Esophagus mucosa (tissue), 1 donor: ENCODE measurements at regions not wholly inside any gene's neighbourhood (a gene's known extent, or its start where the extent isn't known, plus 50 kb on each side); places are given as distances from the start of the nearest gene placed in this dataset.

Experiments
- ATAC-seq: fragments of 200-7000 bp; cut with Tn5 transposase; one replicate; pipeline ENCODE4 v1.9.1; 2020
- donor health status: DM: yes; HTN: yes; CAD: no.

DNA sequence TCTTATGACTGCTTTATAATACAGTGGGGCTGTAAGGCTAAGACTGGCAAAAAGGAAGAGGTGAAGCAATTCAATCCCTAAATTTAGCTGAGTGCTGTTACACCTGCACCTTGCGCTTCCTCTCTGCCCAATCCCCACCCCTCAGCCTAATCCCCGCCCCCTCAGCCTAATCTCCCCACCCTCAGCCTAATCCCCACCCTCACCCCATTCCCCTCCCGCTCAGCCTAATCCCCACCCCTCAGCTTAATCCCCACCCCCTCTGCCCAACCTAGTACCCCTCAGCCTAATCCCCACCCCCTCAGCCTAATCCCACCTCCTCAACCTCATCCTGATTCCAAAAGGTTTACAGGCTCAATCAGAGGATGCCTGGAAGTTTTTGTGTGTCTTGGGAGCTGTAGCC, 155.5 kb downstream of the PMP22 start:
- no peak for ATAC-seq

DNA sequence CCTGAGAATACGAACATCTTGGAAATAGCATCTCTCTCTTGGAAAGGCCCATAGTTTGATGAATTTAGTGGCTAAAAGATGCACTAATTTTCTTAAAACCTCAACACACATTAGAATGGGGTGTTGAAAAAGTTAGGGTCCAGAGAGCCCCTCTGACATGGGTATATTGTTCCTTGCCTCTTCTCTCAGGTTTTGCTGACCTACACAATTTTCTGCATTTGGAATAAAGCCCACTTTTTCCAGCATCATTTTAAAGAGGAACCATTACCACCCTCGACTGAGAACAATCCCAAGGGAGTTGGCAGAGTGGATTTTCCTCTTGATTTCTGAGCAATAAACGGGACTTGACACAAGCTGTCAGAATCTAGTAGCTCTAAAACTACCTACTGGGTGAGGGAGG, 156.1 kb downstream of the PMP22 start:
- no peak for ATAC-seq

- peak; percentile 86 for ATAC-seq
Observed at GRCh38 chr17:15106540-15106939, 158.6 kb downstream of the PMP22 start.

DNA sequence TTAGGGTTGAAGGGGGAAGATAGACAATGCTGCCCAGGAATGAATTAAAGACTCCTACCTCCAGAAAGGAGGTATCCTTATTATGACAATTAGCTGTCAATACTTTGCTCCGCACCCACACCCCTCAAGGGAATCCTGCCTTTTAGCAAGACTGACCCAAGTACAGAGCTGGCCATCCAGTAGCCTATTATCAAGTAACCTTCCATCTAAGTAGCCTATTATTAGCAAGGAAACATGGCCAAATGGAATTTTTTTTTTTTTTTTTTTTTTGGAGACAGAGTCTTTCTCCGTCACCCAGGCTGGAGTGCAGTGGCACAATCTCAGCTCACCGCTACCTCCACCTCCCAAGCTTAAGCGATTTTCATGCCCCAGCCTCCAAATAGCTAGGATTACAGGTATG, 161.3 kb downstream of the PMP22 start:
- no peak for ATAC-seq

GRCh38 chr17:15101175-15101574, 164.0 kb downstream of the PMP22 start:
- no peak for ATAC-seq

DNA sequence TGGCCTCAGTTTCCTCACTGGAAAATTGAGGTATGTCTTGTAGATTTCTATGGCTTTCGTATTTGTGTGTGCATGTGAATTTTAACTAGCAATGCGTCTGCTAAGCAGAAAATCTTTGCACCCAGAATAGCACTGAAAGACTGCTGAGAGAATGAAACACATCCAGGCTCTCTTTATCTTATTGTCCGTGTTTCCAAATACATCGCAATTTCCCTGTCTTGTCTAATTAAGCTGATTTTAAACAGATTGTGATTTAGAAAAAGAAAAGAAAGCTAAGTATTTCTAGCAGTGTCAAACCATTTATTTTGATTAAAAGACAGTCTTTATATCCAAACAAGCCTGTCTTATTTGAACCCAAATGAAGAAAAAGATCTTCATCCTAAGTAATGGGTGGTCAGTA, 168.6 kb downstream of the PMP22 start:
- ATAC-seq: no peak

GRCh38 chr17:15095935-15096334, 169.2 kb downstream of the PMP22 start:
- ATAC-seq: no peak

DNA sequence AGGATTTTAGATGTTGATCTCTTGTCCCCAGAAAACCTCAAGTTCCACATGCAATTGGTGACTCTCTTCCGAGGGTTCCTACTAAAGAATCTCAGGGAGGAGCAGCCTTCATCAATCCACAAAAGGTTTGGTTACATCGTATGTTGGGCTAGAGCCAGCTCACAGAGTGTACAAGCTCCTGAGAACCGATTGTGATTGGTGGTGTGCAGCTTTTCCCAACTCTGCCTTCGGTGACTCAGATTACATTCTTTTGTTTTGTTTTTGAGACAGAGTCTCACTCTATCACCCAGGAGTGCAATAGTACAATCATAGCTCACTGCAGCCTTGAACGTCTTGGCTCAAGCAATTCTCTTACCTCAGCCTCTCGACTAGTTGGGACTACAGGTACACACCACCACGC, 172.4 kb downstream of the PMP22 start:
- peak; percentile 56 for ATAC-seq

DNA sequence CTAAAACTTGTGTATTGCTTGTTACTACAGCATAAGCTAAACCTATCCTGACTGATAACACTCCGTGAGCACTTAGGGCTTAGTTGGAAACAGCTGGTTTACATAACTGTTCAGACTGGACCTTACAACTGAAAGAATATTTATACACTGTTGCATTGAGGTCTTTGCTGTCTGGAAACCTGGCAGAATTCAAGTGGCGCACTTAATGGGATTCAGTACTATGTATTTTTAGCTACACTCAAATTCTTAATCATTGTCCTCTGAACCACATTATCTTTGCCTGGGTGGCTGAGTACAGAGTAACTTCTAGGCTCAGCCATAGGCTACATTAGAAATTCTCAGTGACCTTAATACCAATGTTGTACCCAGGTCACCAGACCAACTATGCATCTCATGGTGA, 172.9 kb downstream of the PMP22 start:
- ATAC-seq: no peak

DNA sequence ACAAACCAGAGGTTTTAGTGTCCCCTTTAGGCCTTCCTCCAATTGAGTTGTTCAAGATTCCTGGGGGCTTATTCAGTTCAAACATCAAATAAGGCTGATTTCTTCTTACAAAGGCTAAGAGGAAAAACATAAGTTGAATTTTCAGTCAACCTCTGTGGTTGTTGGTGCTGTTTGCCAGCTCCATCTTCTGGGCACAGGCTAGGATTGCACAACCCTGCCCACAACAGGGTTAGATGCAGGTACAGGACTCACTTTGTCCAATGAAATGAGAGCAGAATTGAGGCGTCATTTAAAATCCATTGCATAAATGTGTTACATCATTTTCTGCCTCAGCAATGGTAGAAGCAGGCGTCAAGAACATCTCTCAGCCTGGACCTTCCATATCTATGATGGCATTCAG, 173.3 kb downstream of the PMP22 start:
- no peak for ATAC-seq

GRCh38 chr17:15090533-15090932, 174.6 kb downstream of the PMP22 start:
- ATAC-seq: no peak

GRCh38 chr17:15087946-15088345, 177.2 kb downstream of the PMP22 start:
- ATAC-seq: no peak

DNA sequence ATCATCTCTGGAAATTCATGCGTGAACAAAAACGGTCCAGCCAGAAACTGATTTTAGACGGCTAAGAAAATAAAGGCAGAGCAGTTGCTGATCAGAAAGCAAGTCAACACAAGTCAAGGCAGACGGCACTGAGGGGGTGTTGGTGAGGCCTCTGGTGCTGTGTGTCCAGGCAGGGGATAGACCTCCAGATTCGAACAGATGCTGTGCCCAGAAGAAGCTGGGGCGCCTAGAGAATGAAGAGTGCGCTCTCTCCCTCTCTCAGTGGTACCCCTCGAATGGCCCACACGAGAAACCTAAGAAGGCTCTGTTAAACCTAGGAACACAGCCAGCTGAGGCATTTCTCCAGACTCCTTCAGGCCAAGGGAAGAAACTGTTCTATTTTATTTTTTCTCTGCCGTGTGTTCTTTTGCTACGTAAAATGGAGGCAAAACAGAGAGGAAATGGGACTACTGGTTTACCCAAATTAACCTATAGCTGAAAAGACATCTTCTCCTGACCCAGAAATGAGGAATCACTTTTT, 178.3 kb downstream of the PMP22 start:
- no peak for ATAC-seq

GRCh38 chr17:15085890-15086677, 179.0 kb downstream of the PMP22 start:
- ATAC-seq: no peak

DNA sequence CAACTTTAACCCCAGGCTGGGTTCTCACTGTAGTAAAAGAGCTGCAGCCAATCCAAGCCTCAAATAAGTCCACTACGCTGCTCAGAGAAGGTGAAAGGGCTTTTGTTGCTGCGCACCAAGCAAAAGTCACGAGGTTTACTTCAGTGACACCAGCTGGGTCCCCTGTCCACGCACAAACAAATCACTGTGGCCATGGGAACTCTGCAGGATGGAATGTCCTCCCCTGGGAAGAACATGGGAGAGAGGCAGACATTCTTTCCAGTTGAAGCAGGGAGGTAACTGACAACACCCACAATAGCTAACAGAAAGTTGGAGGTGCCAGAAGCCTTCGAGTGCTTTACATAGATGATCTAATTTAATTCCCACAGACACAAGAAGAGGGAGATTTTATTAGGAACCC, 181.9 kb downstream of the PMP22 start:
- ATAC-seq: no peak

- ATAC-seq: no peak
Observed at GRCh38 chr17:15081008-15081407, 184.1 kb downstream of the PMP22 start.

DNA sequence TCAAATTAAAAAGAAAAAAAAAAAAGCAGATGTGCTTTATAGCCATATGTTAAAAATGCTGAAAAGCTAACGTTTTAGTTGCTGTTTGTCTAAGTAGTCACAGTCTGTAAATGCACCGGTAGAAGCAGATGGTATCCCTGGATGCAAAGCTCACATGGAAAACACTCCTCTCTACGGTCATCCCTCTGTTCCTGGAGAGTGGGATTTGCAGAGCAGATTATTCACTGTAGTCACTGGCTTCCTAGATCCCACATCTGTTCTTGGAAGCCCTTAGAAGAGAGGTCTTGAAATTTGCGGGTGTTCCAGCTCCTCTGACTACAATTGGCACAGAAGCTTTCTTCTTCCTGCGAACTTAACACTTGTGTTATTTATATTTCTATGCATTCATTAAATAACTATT, 186.6 kb downstream of the PMP22 start:
- ATAC-seq: no peak

GRCh38 chr17:15076991-15077663, 188.0 kb downstream of the PMP22 start:
- ATAC-seq: no peak

- ATAC-seq: no peak
Observed at GRCh38 chr17:15051933-15052332, 213.2 kb downstream of the PMP22 start.

DNA sequence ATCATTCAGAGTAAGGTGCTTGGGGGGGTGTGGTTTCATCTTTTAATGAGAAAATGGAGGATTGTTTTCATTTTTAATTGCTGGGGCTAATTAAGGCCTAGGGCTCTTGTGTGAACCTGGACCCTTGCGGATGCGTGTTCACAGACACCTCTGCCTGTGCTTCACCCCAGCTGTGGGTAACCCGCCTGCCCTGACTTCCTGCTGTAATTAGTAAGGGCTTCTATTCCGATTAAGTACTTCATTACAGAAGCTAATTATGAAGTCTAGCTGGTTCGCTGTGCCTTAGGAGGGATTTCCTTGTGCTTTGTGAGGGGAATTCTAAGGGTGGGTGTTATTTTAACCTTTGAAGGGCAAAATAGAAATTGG, 215.3 kb downstream of the PMP22 start:
- ATAC-seq: no peak

- no peak for ATAC-seq
Observed at GRCh38 chr17:15048933-15049794, 216.0 kb downstream of the PMP22 start.

DNA sequence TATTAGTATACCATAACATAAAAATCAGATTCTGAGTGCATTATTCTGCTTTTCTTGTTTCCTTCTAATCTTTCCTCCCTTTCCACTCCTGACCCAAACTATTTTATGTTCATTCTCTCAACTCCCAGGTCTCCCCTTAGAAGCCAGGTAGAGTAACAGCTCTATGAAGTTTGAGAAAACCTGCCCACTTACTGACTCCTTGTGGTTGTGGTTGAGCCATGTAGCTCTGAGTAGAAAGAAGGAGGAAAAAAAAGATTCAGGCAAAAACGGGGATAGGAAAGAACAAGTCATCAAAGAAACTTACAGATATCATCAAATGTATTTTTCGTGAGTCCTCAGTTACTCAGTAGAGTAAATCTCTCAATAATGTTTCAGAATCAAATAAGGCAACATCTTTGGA, 216.7 kb downstream of the PMP22 start:
- no peak for ATAC-seq

DNA sequence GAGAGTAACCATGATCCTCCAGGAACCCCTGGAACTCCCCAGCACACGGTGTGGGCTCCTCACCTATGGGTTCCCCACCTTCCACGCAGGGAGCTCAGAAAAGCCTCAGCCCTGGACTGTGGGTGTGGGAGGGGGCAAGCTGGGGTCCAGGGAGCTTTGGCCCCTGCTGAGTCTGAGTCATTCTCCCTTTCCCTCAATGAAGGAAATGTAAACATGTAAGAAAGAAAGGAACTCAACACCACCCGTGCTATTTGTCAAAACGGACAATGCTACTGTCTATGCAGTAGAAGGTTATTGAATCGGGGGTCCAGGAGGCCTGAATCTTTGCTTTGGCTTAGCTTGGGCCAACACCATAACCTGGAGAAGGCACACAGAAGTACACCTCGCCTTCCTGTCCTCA, 222.8 kb downstream of the PMP22 start:
- no peak for ATAC-seq
